Omental fat pad (tissue), 3 donors: ENCODE measurements at regions not wholly inside any gene's neighbourhood (a gene's known extent, or its start where the extent isn't known, plus 50 kb on each side); places are given as distances from the start of the nearest gene placed in this dataset.

ENCODE experiments used
- ATAC-seq: fragments of 150-250 bp; one replicate; pipeline ENCODE4 v1.9.1; 2016; ENCODE audit warnings: mild to moderate bottlenecking, moderate library complexity; ENCODE audit not compliant: low FRiP score
- DNase-seq: peaks from one replicate; pipeline ENCODE4 v3.0.0-alpha.2; 2019; ENCODE audit warnings: low spot score
- CTCF ChIP-seq, 3 donors: fragments of 450-650 bp; IDR thresholded peaks; one replicate each; pipeline ENCODE4 v1.5.1; 2016 to 2017; ENCODE audit warnings: antibody characterized with exemption in 3 of 3, mild to moderate bottlenecking in 3 of 3, moderate library complexity in 2 of 3

GRCh38 chr14:22097586-22098292 lies 424.1 kb upstream of the OR4E1 start:
- DNase-seq (no peak), ATAC-seq (no peak)
- no peak for TF ChIP-seq CTCF (IDR thresholded peaks at IDR 0.05)

- ATAC-seq, result no peak
- TF ChIP-seq CTCF (IDR thresholded peaks at IDR 0.05), result no peak
- no peak for DNase-seq
These were observed 423.5 kb upstream of the OR4E1 start for GRCh38 chr14:22097072-22097471.

DNA sequence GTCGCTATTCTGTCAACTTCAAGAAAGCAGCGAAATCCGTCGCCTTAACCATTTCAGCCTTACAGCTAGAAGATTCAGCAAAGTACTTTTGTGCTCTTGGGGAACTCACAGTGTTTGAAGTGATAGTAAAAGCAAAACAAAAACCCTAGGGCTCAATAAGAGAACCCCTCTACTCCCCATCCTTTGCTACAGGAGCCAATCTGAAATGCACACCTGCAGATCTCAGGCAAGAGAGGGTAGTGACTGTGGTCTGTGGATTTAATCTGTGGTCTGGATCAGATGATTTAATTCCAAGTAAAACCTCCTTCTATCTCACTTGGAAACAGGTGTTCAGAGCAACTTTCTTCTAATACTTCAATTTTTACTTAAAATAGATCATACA lies 422.9 kb upstream of the OR4E1 start:
- DNase-seq (no peak), ATAC-seq (no peak)
- no peak for TF ChIP-seq CTCF (IDR thresholded peaks at IDR 0.05)

DNA sequence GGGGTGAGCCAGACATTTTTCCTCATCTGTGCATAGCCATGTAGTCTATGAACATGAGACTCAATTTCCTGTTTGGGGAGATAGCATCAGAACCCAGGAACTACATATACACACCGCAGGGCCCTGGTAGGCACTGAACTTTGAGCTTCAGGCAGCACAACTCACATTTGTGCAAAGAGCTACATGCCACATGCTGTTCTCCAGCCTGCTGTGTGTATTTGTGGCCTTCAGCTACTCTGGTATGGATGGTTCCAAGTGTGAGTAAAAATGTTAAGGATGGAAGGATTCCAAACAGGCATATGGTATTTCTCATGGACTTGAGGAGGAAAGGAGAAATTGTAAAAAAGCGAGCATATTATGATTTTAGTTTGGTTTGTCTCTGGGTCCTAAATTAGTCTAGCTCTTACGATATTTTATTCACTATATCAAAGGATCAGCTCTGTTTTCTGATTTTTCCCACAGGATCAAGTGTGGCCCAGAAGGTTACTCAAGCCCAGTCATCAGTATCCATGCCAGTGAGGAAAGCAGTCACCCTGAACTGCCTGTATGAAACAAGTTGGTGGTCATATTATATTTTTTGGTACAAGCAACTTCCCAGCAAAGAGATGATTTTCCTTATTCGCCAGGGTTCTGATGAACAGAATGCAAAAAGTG lies 422.4 kb upstream of the OR4E1 start:
- ATAC-seq (no peak), DNase-seq (no peak)
- TF ChIP-seq CTCF (IDR thresholded peaks at IDR 0.05), result no peak

DNA sequence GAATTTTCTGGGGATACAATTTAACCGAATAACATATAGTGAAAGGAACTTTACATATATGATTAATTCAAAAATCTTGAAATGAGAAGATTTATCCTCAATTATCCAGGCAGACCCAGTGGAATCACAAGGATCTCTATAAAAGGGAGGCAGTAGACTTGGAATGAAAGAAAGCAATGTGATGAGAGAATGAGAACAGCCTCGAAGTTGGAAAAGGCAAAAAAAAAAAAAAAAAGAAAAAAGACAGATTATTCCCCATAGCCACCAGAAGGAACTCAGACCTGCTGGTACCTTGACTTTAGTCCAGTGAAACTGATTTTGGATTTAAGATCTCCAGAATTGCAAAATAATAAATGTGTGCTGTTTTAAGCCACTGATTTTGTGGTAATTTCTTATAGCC lies 416.3 kb upstream of the OR4E1 start:
- ATAC-seq, result no peak
- no peak for DNase-seq
- no peak for TF ChIP-seq CTCF (IDR thresholded peaks at IDR 0.05)

DNA sequence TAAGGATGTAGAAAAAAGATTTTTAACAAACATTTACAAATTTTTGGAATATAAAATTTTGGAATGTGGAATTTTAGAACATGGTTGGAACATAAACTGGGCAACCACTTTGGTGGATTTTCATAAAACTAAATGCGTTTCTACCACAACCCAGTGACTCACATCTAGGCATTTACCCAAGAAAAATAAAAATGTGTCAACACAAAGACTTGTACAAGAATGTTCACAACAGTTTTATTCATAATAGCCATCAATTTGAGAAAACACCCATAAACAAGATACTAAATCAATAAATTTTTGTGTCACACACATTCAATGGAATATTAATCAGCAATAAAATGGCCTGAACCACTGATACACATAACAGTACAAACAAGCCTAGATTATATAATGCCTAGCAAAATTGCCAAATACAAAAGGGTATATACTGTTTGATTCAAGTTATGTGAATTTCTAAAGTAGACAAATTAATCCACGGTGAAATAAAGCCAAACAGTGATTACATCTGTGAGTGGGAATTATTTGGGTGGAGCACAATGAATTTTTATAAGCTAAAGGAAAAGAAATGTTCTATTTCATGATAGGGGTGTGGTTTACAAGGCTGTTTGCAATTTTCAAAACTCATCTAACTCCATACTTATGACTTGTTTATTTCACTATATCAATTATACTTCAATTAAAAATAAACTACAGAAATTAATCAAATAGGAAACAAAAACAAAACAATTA lies 415.2 kb upstream of the OR4E1 start:
- no peak for ATAC-seq

More for the DNA sequence above, 415.2 kb upstream of the OR4E1 start:
- no peak for TF ChIP-seq CTCF (IDR thresholded peaks at IDR 0.05)
- DNase-seq, result no peak
